ENCODE measurements at regions not wholly inside any gene's neighbourhood (a gene's known extent, or its start where the extent isn't known, plus 50 kb on each side); places are given as distances from the start of the nearest gene placed in this dataset.
A peak's percentile ranks its signal among the peaks of the same experiment; 100 is the strongest.
"Not testable (repeated sequence)": the region's sequence is repeated elsewhere in the genome, so short reads cannot be mapped to it uniquely, and the experiment has no call there.

DNA sequence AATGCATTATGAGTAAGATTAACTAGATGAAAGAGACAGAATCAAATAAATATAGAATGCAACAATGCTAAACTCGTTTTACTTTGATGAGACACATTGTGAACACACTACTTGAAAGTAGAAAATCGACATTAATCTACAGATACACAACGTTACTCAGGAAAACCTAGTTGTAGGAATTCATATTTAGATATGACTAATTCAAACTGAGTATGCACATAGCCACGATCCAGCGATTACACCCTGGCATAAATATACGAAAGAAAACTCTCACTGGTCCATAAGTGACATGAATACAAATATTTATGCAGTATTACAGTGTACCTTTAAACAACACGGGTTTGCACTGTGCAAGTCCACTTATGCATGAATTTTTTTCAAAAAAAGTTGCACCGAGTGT is 485.6 kb downstream of the TMX3 start:
- no peak for DNase-seq

DNA sequence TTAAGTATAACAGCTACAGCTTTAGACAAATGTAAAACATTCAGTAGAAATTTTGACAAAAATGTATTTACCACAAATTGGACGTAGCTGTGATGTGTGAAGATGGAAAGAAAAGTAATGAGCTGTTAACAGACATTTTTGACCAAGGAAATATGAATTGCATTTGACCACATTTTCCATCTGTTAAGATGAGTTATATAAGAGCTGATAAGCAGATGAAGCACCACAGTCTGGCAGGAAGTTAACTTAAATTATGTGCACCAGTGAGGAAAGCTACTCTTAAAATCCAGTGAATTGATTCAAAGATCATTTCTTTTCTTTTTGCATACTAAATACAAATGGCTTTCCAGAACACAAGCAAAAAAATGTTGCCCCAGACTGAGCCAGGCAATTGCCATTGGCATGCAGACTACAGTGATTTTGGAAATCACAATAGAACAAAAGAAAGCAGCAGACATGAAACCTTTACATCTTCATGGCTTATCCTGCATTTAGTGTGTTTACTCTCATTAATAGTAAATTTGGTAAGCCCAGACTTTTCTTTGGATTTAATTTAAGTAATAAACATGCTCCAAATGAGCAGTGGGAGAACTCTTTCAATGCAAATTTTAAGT is 493.7 kb downstream of the TMX3 start:
- peak in 1 of 14 donors; percentile 33 for DNase-seq

DNA sequence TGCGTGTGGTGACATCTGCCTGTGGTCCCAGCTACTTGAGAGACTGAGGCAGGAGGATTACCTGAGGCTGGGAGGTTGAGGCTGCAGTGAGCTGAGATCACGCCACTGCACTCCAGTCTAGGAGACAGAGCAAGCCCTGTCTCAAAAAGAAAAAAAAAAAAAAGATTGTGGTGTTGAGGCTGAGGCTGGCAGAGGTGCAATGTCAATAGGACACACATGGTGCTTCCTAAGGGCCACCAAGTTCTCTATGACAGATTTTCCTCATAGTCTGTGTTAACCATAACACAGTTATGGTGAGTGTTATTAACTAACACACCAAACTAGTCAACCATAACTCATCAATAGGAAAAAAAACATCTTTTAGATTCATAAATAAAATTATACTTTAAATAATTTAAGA is 494.4 kb downstream of the TMX3 start:
- no peak for DNase-seq

DNA sequence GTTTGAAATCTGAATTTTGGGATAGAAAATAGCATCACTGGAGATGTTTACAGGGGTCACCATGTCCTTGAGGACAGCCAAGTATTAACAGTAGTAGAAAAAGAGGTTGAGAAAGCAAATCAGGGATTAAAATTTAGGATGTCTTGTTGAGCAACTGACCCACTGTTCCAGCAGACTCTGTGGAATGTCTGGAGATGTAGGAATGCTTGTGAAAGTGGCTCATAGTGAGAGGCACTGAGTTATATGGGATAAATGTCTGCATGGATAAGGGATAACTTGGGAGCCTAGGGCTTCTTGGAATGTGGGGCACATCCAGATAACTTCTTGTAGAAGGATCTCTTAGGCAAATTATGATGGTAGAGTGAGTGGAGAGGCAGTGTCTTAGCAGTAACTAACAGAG is 495.0 kb downstream of the TMX3 start:
- no peak for DNase-seq

DNA sequence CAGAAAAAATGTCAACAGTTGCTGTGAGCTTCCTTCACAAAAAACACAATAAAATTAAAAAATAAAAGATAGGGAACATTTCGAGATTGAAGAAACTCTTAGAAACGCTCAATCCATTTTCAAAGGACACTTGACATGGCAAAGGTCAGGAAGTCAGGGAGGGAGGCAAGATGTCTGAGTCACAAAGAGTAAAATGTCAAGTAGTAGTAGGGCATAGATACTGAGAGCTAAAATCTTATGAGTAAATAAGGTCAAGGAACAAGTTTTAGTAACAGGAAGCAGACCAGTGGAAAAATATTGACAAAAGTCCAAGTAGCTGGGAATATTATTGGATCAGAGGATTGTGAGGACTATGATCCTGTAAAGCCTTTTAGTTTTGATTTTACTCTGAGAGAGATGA is 495.6 kb downstream of the TMX3 start:
- no peak for DNase-seq

DNA sequence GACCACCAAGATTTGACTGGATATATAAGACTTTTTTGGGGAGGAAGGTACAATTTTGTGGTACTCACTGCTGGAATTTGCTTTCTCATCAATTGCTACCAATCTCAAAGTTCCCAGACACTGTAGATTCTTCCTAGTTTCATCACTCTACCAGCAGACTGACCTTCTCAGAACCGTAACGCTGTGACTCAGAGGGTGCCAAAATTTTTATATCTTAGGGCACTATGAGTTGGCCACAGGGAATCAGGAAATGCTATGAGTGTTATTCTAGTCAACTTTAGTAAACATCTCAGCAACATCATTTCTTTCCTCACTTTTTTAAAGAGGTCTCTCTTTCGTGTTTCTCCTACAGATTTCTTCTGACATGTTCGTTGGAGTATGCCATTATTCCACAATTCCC is 499.0 kb downstream of the TMX3 start:
- DNase-seq = no peak

DNA sequence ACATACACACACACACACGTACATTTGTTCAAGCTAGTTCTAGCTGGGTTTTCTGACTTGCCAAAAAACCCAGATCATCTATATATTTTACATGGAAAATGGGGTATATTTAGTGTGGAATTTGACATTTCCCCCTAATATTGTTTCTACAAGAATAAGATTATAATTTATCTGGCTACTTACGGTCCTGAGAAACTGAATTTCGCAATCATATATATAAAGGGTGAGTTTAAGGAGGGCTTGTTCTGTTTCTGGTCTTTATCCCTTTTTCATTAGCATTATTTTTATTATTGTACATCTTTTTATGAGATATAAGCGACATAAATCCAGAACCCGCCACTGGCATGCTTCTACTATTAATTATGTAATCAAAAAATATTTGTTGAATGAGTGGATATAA is 528.9 kb downstream of the TMX3 start:
- no peak for DNase-seq

DNA sequence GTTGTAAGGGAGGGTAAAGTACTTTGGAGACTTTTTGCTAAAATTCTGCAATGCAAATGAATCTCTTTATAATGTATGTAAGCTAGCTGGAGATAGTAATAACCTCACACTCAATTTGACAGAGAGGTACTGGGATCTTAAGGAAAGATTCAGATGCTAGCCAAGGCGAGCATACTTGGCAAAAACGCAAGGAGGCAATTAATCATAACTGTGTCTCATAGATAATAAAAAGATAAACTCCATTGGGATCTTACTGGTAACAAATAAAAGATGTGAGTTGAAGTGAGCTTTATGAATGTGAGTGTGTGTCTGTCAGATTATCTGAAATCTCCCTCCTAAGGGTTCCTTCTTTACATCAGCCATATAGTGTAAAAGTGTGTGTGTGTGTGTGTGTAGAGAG is 533.0 kb downstream of the TMX3 start:
- no peak for DNase-seq

DNA sequence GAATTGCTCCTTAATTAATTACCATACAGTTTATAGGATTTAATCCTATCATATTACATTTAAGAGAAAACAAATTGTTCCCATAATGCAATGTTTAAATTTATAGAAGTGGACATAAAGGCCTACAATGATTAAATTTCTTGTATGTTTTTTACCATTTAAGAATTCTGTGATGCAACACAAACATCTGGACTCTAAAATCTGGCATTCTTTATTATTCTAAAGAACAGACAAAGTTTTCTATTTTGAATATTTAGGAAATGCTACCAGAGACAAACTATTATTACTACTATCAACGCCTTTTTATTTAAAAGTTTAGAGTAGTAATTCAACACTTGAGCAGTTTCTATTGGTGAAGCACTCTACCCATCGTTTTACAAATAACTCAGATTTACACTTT is 535.1 kb downstream of the TMX3 start:
- no peak for DNase-seq

DNA sequence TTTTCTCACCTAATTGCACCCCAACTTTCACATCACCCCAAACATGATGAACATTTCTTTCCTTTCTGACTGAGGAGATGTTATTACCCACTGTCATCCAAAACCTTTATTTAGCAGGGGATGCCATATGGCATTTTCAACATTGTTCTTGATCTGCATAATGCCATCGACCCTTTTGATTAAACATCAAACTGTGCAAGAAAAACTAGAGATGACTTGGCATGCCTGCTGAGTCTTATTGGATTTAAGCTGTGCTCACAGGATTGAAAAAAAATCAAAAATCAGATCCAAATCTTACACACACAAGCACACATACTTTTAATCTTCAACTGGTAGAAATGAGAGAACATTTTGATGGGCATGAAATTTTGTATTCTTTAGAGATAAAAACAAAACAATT is 536.0 kb downstream of the TMX3 start:
- DNase-seq = peak in 1 of 14 donors; percentile 22

DNA sequence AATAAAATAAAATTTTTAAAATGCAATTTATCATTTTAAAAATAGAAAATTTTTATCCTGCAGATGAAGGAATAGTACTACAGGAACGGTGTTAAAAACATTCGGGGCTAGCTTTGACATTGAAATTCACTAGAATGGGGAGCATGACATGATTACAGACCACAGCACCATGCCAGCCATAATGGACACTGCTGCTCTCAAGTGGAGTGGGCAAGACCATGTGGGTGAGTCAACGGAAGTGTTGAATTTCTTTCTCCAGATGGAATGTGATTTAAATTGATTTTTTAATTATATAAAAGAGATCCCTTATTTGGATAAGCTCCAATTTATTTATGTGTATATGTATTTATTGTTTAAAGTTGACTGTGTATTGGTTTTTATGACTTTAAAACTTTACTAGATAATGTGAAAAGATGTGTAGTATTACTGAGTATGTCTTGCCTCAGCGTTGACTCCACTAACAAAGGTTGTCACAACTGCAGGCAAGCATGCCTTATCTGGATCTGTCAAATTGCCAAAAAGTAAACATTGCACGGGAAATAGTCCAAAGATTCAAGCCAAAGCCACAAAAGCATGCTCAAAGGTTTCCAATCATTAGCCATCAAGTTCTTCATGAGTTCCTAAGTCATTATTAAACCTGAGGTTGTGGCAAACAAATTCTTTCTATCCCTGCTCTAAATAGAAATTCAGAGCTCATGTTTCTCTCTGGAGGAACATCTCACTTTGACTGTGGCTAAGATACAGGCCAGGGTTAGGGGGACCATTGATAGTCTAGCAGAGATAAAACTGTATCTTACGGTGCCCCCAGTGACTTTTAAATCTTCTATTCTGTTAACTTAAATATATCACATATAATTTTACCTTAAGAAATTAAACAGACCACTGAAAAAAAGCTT is 536.9 kb downstream of the TMX3 start:
- DNase-seq = peak in 1 of 14 donors; percentile 6

DNA sequence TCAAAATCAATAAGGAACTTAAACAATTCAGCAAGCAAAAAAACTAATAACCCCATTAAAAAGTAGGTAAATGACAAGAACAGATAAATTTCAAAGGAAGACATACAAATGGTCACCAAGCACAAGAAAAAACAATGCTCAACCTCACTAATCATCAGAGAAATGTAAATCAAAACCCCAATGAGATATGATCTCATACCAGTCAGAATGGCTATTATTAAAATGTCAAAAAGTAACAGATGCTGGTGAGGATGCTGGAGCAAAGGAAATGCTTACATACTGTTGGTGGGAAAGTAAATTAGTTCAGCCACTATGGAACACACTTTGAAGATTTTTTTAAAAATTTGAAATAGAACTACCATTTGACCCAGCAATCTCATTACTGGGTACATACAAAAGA is 538.0 kb downstream of the TMX3 start:
- DNase-seq = no peak

DNA sequence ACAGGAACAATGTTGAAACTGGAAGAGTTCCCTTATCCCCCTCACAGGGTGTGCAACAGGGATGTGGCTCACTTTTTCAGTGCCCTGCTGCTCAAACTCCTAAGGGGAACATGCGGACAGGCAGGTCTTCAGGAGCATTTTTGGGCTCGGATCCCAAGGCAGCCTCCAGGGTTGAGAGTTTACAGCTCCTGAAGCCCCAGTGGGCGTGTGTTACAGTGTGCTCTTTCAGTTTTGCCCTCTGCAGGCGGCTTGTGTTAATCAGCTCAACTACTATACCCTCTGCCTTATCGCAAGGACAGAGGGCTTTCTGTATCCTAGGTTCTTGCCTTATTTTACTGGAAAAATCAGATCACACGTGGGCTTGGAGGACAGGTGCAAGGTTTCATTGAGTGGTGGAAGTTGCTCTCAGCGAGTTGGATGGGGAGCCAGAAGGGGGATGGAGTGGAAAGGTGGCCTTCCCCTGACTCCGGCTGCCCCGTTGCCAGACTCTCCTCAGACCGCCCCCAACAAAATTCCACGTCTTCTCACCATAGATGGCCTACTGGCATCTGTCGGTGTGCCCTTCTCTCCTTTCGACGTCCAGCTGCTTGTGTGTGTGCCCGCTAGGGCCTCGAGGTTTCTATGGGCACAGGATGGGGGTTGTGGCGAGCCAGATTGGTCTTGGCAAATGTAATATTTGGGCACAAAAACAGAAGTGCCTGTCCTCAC is 541.9 kb downstream of the TMX3 start:
- DNase-seq = no peak

DNA sequence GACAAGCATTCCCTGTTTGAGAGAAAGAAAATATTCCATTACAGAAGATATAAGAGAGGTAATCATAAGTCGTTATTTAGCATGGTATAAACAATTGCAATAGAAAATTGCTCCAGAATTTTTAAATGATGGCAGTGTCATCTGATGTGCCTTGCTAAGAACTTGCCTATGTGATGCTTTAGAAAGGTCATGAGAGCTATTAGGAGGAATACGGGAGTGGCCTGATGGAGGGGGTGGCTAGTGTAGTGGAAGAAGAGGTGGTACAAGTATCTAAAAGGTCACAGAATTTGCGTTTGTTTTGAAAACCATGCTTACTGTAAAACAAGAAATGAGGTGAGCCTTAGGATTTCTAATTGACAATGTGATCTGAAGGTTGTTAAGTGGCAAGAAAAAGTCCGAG is 550.0 kb downstream of the TMX3 start:
- DNase-seq = no peak

DNA sequence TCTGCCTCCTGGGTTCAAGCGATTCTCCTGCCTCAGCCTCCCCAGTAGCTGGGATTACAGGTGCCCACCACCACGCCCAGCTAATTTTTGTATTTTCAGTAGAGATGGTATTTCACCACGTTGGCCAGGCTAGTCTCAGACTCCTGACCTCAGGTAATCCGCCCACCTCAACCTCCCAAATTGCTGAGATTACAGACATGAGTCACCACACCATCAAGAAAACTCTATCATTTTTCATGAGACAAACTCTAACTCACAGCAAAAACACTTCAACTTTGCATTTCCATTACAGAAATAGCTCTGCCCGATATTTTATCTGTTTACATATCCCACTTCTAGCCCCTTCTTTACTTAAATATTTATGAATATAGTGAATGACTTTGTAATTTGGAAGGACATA is 561.1 kb downstream of the TMX3 start:
- DNase-seq = not testable (repeated sequence)

DNA sequence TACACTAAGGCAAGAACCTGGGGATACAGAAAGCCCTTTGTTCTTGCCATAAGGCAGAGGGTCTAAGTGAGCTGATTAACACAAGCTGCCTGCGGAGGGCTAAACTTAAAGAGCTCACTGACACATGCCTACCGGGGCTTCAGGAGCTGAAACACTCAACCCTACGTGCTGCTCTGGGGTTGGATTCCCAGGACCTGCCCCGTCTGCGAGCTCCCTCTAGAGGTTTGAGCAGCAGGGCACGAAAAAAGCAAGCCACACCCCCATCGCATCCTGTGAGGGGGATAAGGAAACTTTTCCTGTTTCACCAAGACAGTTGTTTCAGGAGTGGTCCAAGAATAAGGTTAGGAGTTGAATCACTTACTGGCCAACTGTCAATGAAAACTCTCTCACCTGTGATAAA is 562.1 kb downstream of the TMX3 start:
- DNase-seq = no peak

DNA sequence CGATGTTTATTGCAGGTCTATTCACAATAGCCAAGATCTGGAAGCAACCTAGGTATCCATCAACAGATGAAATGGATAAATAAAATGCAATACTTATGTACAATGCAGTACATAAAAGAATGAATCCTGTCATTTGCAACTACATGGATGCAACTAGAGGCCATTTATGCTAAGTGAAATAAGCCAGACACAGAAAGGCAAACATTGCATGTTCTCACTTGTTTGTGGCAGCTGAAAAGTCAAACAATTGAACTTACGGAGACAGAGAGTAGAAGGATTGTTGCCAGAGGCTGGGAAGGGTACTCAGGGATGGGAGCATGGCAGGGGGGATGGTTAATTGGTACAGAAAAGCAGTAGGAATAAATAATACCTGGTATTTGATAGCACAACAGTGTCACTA is 563.9 kb downstream of the TMX3 start:
- DNase-seq = no peak

DNA sequence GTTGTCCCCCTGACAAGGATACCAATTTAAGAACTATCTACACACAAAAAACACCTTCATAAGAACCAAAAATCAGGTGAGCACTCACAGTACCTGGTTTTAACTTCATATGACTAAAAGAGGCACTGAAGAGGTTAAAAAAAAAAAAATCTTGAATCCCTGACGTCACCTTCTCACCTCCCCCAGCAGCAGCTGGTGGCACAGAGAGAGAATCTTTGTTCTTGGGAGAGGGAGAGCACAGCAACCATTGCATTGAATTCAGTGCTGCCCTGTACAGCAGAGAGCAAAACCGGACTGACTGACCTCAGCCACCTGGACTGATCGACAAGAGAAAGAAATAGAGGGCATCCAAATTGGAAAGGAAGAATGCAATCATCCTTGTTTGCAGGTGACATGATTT is 566.0 kb downstream of the TMX3 start:
- peak in 1 of 14 donors; percentile 0 for DNase-seq

DNA sequence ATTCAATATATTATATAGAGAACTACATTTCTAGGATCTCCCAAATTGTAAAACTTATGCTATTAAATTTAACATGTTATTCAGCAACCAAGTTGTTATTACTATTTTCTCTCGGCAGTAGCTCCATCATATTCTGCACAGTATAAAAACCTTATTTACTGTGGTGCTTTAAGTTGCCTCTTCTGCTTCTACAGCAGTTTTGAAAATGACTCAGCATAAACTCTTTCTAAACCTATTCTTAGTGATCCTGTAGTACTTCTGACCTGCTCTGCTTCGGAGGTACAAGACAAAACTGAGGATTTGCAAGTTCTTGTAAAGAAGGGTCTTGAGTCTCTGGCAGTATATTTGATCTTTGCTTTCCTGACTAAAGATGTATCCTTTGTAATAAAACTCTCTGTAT is 567.2 kb downstream of the TMX3 start:
- no peak for DNase-seq

DNA sequence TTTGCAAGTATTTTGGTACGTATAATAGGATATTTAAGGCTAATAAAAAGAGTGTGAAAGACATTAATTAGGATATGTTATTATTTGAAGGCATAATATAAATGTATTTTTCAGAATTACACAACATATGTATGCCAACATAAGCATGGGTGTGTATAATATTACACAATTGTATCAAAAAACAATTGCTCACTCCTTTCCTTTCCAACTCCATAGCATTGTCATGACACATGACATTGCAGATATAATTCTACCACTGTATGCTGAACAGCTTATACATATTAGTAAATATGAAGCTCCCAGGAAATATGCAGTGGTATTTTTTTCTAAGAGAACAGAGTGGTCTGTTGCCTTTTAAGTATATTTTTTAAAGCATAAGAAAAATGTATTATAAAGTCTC is 593.1 kb downstream of the TMX3 start:
- no peak for DNase-seq

DNA sequence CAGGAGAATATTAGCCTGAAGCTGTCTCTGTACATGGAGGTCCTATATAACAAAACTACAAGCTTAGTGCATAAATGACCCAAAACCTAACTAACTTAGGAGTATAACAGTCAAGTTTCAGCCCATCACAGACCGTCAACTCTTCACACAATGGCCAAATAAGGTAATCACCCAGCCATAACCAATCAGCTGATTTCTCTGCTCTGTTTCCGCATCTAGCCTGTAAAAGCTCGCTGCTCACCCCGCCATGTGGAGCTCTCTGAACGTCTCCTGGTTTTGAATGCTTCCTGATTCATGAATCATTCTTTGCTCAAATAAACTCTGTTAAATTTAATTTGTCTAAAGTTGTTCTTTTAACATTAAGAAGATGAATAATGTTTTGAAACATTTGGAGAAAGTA is 593.6 kb downstream of the TMX3 start:
- DNase-seq = no peak

DNA sequence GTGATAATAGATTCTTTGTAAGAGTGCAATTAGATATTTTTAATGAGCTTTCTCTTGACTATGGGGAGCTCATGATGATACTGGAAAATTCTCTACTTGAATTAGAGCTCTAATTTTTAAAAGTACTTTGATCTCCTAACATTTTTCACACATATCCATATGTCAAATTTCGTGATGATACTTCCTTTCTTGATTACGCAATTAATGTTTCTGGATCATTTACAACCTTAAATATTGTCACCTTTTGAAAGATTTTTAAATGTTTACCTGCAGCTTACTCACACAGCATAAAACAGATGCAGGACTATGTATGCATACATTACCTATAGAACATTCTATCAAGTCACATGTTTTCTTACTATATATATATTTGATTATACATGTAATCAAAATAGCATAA is 598.5 kb upstream of the DSEL start:
- no peak for DNase-seq

DNA sequence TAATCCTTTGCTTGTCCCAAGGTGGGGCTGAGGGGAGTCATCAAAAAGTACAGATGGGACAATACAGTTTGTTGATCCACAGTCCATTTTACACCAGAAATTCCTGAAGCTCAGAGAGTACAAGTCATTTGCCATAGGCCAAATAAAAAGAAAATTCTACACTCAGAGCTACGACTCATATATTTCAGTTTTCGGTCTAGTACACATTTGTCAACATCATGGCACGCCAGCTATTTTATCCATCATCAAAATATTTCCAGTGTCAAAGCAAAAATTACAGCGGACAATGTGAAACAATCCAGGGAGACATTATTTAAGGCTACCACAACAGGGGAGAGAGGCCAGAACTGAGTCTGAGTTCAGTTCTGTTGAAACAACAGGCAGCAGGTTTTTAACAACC is 587.5 kb upstream of the DSEL start:
- no peak for DNase-seq

DNA sequence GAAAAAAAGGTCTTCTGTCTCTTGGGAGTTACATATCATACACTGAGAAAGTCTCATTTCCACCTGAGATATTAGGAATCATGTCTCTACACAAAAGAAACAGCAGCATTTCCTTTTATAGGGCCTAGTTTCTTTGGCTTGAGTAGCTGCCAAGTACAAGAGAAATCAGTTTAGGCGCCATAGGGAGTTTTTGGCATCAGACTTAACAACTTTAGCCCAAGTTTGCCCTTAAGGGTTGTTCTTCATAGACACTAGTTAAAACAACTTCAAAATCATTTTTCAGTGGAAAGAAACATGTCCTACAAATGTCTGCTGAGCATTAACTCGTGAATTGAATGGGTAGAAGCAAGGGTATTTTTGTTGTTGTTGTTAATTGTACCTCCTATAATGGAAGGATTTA is 587.0 kb upstream of the DSEL start:
- no peak for DNase-seq
